ENCODE measurements at regions not wholly inside any gene's neighbourhood (a gene's known extent, or its start where the extent isn't known, plus 50 kb on each side); places are given as distances from the start of the nearest gene placed in this dataset.

DNA sequence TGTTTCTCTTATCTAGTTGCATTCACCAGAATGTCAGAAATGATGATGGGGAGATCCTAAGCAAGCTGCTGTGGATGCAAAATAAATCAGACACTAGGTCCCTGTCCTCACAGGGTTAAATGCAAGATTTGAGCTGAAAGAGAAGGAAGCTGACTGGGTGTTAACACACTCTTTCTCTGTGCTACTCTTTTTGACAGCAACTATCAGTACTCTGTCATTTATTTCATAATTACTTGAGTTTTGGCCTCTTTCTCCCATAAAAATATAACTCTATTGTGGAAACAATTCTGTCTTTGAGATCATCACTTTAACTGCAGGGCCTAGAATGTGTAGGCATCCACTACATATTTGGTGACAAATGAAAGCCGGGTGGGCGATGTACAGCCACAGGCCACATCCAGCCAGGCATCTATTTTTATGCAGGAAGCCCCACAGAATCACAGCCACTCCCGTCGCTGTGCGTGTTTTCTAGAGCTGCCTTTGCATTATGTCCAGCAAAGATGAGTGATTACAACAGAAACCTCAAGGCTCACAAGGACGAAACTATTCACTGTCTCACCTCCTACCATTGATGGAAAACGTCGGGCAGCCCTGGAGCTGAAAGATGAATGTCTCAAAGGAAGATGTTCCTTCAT lies 849.0 kb downstream of the RNF144A start:
- POLR2A ChIA-PET = interaction anchor here (0.6 kb wide), 1 partner anchor 551 kb away, joined by 3 read pairs; no protein-coding TSS in a partner anchor
- FAIRE-seq = no peak
- intact Hi-C loops (cut with micrococcal nuclease) = no loop called here

More for the DNA sequence above, 849.0 kb downstream of the RNF144A start:
- no peak for DNase-seq (ENCODE audit: extremely low read depth in 1 of 4, low spot score in 3 of 4)
- no peaks in the 10 kb centered on the region for H4K20me1 ChIP-seq (replicated peaks; ENCODE audit: control insufficient read depth, insufficient read depth, low read length)
- H3K27me3 ChIP-seq (ENCODE audit: control insufficient read depth in 2 of 2, insufficient read depth in 2 of 2, low read length in 2 of 2) = peaks cover 0 to 6% of the 10 kb centered on the region in 2 experiments; a peak in 1 of 5 replicates
- H3K4me2 ChIP-seq (ENCODE audit: insufficient read depth, low read length) = no peak overlapping the region
- H2AFZ ChIP-seq (ENCODE audit: low read depth, low read length) = no peak overlapping the region
- 4% methylated on average over 8 of the region's 8 CpGs for WGBS (ENCODE audit: insufficient coverage, low coverage, missing lambda C conversion rate)
- H3K9me1 ChIP-seq (ENCODE audit: control insufficient read depth, insufficient read depth, low read length) = no peaks in the 10 kb centered on the region
- CTCF ChIA-PET (ENCODE audit: low intra/inter-chr PET ratio) = no interaction called here
- no TSS peak for BruUV-seq (replicated peaks)
- no peak overlapping the region for H3K9ac ChIP-seq (ENCODE audit: insufficient read depth in 1 of 2, low read depth in 2 of 2, low read length in 2 of 2)
- no peak for TF ChIP-seq ZNF224 (CRISPR knock-in tag; IDR thresholded peaks at IDR 0.05)
- no peak for TF ChIP-seq BRCA1 (IDR thresholded peaks at IDR 0.05)
- TF ChIP-seq BRCA1 (CRISPR knock-in tag; IDR thresholded peaks at IDR 0.05) = no peak
- no peak for TF ChIP-seq ARNT (IDR thresholded peaks at IDR 0.05)
- TF ChIP-seq SP2 (IDR thresholded peaks at IDR 0.05; ENCODE audit: extremely low read depth, low read depth, low read length, poor library complexity, severe bottlenecking) = no peak
- no peak for TF ChIP-seq PYGO2 (tag; IDR thresholded peaks at IDR 0.05)
- TF ChIP-seq, protein P1, sequence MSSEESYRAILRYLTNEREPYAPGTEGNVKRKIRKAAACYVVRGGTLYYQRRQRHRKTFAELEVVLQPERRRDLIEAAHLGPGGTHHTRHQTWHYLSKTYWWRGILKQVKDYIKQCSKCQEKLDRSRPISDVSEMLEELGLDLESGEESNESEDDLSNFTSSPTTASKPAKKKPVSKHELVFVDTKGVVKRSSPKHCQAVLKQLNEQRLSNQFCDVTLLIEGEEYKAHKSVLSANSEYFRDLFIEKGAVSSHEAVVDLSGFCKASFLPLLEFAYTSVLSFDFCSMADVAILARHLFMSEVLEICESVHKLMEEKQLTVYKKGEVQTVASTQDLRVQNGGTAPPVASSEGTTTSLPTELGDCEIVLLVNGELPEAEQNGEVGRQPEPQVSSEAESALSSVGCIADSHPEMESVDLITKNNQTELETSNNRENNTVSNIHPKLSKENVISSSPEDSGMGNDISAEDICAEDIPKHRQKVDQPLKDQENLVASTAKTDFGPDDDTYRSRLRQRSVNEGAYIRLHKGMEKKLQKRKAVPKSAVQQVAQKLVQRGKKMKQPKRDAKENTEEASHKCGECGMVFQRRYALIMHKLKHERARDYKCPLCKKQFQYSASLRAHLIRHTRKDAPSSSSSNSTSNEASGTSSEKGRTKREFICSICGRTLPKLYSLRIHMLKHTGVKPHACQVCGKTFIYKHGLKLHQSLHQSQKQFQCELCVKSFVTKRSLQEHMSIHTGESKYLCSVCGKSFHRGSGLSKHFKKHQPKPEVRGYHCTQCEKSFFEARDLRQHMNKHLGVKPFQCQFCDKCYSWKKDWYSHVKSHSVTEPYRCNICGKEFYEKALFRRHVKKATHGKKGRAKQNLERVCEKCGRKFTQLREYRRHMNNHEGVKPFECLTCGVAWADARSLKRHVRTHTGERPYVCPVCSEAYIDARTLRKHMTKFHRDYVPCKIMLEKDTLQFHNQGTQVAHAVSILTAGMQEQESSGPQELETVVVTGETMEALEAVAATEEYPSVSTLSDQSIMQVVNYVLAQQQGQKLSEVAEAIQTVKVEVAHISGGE (CRISPR knock-in tag; IDR thresholded peaks at IDR 0.05) = no peak
- TF ChIP-seq BACH1 (tag; IDR thresholded peaks at IDR 0.05) = no peak
- TF ChIP-seq, protein P2, sequence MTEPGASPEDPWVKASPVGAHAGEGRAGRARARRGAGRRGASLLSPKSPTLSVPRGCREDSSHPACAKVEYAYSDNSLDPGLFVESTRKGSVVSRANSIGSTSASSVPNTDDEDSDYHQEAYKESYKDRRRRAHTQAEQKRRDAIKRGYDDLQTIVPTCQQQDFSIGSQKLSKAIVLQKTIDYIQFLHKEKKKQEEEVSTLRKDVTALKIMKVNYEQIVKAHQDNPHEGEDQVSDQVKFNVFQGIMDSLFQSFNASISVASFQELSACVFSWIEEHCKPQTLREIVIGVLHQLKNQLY (CRISPR knock-in tag; conservative IDR thresholded peaks at IDR 0.05) = no peak
- in situ Hi-C loops (cut with MboI) = no loop called here
- H3K4me3 ChIP-seq = no peak overlapping the region
- no peaks in the 10 kb centered on the region for H3K4me1 ChIP-seq (replicated peaks in 1 of 2; ENCODE audit: control insufficient read depth in 2 of 2, insufficient read depth in 2 of 2, low read length in 2 of 2)
- ATAC-seq = no peak
- H3K27ac ChIP-seq (ENCODE audit: extremely low read depth, low read depth, low read length) = no peak overlapping the region
- H3K79me2 ChIP-seq (ENCODE audit: control insufficient read depth, insufficient read depth, low read length) = no peaks in the 10 kb centered on the region
- H3K9me3 ChIP-seq (replicated peaks; ENCODE audit: control insufficient read depth, insufficient read depth, low read depth, low read length) = no peaks in the 10 kb centered on the region
- H3K36me3 ChIP-seq (ENCODE audit: control insufficient read depth, insufficient read depth, low read length) = no peaks in the 10 kb centered on the region

All from K562 (cell line).